Head of caudate nucleus (tissue), 42 donors: ENCODE measurements at regions not wholly inside any gene's neighbourhood (a gene's known extent, or its start where the extent isn't known, plus 50 kb on each side); places are given as distances from the start of the nearest gene placed in this dataset.

Source experiments
- DNase-seq, 42 donors: peaks; one replicate each; pipeline versions ENCODE4 v3.0.0 to v3.0.0-alpha.2; 2020 to 2021; ENCODE audit warnings: mixed read lengths in 7 of 42
- intact Hi-C: fragments of 100-400 bp; cut with DNase I; formaldehyde crosslinking; loops from one replicate; pipeline ENCODE4 v1.15.0; 2022

DNA sequence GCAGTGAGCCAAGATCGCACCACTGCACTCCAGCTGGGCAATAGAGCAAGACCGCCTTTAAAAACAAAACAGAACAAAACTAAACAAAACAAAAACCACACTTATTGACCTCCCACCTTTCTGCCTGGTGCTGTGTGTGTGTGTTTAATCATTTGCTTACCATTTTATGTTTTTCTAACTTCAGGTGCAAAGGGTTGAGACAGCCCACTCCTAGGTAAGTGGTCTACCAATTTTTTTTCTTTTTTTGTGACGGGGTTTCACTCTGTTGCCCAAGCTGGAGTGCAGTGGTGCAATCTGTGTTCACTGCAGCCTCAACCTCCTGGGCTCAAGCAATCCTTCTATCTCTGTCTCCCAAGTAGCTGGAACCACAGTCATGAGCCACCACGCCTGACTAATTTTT is 65.8 kb downstream of the SALL1 start:
- DNase-seq = no peak
- intact Hi-C loops = no loop called here

DNA sequence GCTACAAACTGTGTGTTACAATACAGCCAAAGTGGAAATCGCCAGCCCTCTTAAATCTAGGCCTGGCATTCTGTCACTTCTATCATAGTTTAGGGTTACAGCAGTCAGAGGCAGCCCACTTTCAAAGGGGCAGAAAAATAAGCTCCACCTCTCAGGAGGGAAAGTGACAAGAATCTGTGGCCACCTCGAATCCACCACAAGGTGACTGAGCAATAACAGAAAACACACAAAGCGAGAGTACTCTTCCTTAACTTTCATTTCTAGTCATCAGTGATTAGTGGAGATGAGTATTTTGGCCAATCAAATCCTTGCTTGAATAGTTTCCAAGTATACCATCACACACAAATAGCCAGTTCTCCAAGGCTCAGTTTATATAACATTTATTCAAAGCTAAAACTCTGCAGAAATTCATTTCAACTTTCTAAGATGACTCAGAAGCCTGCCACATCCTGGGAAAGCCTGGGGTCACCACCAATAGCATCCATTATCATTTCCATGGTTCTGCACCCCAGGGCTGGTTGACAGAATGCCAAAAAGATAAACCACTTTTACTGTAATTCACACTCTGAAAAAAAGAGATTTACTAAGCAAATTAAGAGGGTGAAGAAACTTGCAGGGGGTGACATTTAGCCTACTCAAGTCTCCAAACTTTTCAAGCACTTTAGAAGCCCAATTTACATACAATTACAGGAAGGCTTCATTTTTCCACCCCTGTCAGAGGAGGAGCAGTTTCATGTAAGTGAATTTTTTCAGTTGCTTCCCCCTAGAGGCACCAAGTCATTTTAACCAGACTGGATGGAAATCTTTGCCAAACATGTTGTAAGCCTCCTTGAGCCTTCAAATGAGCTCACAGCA is 66.8 kb downstream of the SALL1 start:
- intact Hi-C loops = no loop called here
- no peak for DNase-seq

DNA sequence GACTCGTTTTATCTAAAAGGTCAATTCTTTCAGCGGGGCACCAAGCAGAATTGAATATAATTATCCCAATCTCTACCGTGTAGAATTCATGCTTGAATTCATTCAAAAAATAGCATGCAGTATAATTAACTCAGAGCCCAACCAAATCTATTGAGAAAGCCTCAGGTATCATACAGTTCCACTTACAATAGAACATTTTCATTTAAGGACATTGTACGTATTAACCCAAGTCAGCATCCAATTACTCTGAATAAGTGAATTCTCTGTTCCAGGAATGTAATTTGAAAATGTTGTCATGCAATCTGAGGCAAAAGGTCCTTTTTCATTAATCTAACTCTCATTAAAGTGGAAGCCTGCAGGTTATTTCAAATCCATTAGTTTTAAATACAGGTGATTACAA is 78.5 kb downstream of the SALL1 start:
- intact Hi-C loops = no loop called here
- DNase-seq = no peak

DNA sequence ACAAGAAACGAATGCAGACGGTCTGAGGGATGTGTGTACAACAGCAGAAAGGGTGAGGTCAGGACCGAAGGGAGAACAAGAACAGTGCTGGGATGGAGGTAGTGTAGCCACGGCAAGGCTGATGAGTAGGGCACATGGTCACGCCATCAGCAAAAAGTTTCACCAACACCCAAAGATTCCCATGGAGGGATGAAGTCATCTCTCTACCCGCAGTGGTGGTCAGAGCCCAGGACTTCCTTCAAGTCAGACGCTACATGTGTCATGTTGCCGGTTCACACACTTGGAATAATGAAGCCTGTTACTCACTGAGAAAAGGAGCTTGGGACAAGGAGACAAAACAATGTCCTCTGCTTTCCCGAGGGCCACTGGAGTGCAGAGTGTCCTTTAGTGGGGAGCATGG is 79.7 kb downstream of the SALL1 start:
- no peak for DNase-seq
- intact Hi-C loops = no loop called here

DNA sequence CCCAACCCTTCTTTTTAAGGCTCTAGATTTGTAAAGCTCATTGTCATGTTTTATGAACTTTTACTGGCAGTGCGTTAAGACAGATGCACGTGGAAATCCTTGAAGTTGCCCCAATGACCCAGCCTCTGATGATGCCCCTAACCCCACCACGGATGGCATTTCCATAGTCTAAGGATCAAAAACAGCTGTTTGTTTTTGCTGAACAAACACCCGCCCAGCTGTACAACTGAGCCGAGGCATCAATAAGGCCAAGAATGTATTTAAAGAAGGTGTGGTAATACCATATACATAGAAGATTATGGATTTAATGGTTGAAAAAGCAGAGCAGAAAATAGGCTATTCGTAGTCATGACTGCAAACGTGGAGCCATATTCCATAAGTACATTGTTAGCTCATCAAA is 83.7 kb downstream of the SALL1 start:
- intact Hi-C loops = no loop called here
- DNase-seq = no peak

DNA sequence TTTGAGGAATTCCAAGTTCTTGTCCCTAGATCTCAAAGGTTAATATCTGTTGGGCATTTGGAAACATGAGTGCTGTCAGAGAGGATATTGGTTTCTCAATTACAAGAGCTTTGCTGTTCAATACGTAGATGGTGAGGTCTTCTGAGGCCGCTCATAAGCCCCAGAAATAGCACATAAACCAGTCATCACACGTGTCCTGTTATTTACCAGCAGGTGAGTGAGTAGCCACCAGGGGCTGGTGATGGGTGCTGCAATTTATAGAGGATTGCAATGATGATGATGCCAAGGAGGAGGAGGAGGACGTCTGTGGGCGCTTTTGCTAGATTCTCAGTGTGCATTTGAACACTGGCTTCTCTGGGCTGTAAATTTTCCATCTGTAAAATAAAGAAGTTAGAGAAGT is 89.0 kb downstream of the SALL1 start:
- intact Hi-C loops = no loop called here
- no peak for DNase-seq

DNA sequence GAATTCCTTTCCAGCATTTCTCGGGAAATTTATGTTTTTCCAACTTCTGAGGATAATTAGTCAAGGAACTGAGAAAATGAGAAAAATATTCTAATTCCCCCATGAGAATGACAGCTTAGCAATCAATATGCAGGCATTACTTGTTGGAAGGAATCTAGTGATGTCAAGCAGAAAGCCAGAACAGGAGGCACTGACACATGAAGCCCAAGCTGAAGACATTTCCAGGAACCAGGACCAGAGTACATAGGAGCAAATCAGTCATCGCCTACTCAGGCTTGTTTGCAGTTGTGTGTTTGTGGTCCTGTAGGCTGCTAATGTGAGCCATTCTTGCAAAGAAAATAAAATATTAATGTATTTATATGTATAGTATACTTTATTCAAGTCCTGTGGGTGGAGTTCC is 89.7 kb downstream of the SALL1 start:
- no peak for DNase-seq
- intact Hi-C loops = no loop called here

DNA sequence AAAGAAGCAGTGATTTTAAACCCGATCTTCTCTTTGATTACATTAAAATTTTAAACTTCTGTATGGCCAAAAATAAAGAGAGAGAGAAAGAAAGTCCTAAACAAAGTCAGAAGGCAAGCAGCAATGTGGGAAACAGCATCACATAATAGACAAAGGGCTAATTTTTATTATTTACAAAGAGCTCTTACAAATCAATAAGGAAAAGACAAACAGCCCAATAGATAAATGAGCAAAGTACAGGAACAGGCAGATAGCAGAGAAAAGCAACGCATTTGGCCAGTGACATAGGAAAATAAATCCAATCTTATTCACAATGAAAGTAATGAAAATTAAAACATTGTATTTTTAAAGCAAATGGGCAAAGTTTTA is 93.1 kb downstream of the SALL1 start:
- DNase-seq = no peak
- intact Hi-C loops = no loop called here

DNA sequence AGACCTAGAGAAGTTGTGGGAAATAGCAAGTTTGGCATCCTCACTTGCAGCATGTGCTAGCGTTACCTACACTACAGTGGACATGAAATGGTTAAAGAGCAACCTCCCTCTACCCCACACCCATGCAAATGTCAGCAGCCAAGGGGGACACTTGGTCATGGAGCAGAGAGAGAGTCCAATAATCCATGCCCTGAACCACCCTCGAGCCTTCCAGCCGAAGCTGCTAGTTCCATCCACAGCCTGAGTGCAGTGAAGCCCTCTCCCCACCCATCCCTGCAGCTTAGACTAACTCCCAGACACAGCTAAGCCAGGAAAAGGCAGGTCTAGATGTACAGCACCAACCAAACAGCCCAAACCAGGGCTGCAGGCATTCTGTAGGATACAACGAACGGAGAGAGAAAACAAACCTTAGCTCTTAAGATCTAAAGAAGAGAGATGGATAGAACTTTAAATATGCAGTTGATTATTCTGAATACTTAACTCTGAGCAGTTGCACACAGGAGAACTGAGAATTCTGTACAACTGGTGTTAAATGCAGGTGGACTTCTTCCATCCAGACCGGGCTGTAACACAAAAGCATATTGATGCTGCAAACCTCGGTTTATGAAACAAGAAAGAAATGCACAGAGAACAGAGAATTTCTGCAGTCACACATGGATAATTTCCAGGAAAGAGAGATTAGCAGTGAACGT is 93.8 kb downstream of the SALL1 start:
- peak in 7 of 42 donors; percentile 11 to 50 (median 25) for DNase-seq
- intact Hi-C loops = no loop called here

DNA sequence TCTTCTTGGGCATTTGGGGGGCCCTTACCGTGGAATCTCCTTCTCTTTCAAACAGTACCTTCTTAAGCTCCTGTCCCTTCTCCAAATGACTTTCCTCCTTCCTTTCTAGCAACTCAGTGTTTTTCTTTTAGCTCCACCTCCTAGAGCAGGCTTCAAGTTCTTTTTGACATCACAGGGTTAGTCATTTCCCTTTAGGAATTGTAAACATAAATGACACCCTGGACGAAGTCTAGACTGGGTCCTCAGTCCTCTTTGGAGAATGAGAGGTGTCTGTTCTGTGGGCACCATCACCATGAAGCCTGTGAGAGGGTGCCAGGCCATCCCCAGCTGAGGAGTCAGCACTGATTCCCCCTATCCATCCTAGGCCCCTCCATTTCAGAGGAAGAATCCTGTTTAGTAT is 94.7 kb downstream of the SALL1 start:
- intact Hi-C loops = no loop called here

DNA sequence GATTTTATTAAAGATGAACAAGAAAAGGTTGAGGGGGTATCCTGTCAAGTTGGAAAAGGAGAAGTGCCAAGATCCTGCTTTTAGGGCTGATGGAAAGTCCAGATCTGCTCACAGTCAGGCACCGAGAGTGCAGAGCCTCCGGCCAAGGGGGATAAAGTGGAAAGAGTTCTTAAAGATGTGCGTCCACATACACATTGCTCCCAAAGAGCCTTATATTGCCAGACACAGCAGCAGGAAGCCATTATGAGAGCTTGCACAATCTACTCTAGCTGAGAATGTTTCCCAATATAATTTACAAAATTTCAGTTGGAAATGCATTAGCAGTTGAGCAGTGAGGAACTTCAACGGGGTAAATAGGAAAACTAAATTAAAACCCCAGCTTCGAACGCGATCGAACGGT is 95.6 kb downstream of the SALL1 start:
- intact Hi-C loops = no loop called here
- DNase-seq = no peak

More for the DNA sequence above, 94.7 kb downstream of the SALL1 start:
- DNase-seq = no peak

DNA sequence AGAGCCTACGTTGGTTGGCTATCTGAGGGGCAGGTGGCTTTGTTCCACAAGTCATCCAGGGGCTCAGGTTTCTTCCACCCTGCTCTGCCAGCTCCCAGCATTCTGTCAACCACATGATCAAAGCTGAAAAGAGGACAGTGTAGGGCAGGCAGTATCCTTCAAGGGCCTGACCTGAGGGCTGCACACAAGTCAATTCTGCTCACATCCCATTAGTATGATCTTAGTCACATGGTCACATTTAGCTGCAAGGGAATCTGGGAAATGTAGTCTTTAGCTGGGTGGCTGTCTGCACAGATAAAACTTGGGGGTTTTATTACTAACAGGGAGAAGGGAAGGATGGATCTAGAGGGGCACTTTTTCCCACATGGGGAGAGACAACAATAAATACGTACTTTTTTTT is 97.3 kb downstream of the SALL1 start:
- no peak for DNase-seq
- intact Hi-C loops = no loop called here

DNA sequence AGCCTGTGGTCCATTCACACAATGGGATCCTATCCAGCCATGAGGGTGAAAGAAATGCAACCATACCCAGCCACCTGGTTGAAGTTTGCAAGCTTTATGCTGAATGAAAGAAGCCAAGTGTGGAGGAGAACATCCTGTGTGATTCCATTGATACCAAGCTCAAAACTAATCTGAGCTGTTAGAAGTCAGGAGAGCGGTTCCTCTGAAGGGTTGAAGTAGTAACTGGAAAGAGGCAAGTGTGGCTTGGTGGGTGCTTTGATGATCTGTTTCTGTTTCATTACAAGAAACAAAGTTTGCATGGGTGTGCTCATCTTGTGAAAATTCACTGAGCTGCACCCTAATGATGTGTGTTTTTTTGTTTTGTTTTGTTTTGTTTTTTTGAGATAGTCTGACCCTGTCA is 99.4 kb downstream of the SALL1 start:
- intact Hi-C loops = no loop called here
- DNase-seq = no peak

DNA sequence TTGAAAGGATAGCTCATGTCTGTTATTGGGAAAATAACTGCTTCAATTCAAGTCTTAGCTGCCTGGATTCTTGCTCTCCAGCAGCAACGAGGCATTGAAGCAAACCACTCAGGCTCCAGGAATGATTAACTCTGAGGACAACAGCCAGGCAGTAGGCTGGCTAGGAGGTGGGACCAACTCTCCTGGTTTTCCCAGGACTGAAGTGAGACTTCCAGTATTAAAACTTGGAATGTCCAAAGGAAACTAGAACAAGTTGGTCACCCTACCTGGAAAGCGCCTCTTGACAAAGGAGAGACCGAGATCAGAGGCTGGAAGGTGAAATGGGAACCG is 100.7 kb downstream of the SALL1 start:
- no peak for DNase-seq

DNA sequence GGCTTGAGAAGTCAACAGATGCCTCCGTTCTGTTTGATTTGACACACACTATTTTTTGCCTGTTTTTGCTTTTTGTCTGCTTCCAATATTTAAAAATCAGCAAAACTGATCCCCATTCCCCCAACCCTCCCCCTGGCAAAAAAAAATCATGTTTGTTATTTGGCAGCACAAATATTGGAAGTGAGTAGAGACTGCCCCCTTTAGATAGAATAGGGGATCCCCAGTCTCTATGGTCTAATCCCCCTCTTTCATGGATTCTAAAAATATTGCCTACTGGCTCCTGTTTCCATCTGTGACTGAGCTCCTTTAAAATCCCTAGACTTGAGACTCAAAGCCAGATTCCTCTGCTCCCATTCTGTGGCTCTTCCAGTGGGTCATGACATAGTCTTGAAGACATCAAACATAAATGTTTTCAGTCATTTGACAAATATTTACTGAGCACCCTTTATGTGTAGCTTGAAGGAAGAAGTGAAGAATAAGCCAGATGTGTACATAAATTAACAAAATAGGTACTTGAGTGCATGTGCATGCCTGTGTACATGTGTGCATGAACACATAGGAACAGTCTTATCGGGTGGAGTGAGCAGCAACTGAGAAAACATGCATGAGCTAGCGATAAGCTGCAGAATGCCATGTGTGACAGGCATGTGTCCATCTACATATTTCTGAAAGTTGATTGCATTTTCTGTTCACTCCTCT is 101.2 kb downstream of the SALL1 start:
- no peak for DNase-seq
- intact Hi-C loops = no loop called here

More for the DNA sequence above, 100.7 kb downstream of the SALL1 start:
- intact Hi-C loops = no loop called here

DNA sequence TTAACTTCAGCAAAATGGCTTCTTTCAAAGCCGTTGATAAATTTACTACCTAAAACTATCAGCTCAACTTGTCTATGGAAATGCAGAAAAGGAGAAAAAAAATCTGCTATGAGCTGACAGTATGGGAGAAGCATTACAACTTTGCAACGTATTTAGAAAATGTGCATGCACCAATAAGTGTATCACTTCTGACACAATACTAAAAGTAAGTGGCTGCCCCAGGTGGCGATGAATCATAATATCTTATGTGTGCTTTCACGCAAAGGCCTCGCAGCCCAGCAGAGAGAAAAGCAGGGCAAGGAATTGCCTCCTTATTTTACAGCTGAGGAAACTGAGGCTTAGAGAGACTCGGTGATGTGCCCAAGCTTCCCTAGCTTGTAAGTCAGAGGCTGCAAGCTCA is 101.8 kb downstream of the SALL1 start:
- no peak for DNase-seq
- intact Hi-C loops = no loop called here

DNA sequence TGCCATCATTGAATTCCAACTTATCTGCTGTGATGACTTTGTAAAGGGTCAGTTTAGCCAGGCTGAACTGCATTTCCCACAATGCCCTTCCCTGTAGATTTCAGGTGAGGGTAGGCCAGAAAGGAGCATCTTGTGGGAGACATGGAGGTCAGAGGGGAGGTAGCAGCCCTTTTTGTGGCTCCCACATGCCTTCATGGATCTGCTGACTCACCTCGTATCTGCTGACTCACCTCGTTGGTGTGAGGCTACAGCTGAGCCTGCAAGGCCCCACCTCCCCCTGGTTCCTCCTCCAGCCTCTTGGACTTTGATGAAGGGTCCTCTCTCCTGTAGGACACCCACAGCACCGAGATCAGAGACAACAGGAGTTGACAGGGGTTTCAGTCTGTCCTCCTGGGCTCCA is 102.5 kb downstream of the SALL1 start:
- intact Hi-C loops = no loop called here
- DNase-seq = no peak

DNA sequence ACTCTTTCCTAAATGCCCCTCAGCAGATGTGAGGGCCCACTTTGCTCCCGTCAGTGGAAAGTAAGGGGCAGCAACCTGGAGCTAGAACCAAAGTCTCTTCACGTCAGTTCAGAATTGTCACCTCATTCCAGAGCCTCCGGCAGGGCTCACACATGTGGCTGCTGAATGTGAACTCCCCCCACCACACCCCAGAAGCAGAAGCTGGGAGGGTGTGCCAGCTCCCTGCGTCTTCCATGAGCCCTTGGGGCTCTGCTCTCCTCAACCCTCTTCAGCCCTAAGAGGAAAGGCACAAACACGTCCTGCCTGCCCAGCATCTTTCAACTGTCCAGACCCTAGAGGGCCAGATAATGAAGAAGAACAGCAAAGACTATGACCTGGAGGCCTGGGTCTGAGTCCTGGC is 105.3 kb downstream of the SALL1 start:
- intact Hi-C loops = no loop called here
- DNase-seq = no peak

DNA sequence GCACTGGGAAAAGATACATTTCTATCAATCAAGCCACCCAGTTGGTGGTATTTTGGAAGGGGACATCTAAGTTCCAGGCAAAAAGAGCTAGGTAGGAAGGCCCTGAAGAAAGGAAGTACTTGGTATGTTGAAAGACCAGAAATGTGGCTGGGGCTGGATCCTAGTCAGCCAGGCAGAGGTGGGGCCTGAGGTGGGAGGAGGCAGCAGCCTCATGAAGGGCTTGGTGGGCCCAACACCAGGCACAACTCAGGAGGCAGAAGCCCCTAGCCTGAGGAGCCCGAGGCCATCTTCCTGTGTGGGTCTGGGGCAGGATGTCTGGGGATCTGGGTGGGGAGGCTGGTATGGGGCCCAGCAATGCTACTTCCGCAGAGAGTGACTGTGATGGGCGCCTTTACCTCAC is 105.9 kb downstream of the SALL1 start:
- intact Hi-C loops = no loop called here
- no peak for DNase-seq

DNA sequence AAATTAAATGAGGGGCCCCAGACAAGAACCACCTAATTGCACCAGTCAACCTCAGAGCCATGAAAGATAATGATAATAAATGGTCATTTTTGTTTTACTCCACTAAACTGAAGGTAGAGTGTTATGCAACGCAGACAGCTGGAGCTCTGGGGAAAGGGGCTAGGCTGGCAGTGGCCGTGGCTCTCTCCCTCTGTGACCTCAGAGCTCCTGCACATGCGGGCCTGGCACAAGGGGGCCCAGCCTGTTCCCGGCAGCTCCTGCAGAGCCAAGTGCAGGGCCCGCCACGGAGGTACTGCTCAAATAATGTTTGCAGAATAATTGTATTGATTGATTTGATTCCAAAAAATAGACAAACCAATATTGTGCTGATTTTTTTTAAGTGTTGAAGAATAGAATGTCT is 109.5 kb downstream of the SALL1 start:
- no peak for DNase-seq
- intact Hi-C loops = no loop called here

DNA sequence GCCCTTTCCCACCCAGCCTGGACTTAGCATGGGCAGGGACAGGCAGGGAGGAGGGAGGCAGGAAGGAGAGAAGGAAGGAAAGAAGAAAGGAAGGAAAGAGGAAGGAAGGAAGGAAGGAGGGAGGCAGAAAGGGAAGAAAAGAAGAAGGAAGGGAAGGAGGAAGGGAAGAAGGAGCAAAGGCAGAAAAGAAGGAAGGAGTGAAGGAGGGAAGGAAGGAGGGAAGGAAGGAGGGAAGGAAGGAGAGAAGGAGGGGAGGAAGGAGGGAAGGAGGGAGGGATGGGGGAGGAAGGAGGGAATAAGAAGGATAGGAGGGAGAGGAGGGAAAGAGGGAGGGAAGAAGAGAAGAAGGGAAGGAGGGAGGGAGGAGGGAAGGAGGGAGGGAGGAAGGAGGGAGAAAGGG is 110.4 kb downstream of the SALL1 start:
- DNase-seq = no peak
- intact Hi-C loops = no loop called here
